Middle frontal gyrus (tissue), 1 donor: ENCODE measurements at regions not wholly inside any gene's neighbourhood (a gene's known extent, or its start where the extent isn't known, plus 50 kb on each side); places are given as distances from the start of the nearest gene placed in this dataset.
A peak's percentile ranks its signal among the peaks of the same experiment; 100 is the strongest.
"Not testable (repeated sequence)": the region's sequence is repeated elsewhere in the genome, so short reads cannot be mapped to it uniquely, and the experiment has no call there.

Source experiments
- DNase-seq: peaks from one replicate; pipeline ENCODE4 v3.0.0-alpha.2; 2015; ENCODE audit warnings: low spot score; ENCODE audit errors: extremely low spot score

DNA sequence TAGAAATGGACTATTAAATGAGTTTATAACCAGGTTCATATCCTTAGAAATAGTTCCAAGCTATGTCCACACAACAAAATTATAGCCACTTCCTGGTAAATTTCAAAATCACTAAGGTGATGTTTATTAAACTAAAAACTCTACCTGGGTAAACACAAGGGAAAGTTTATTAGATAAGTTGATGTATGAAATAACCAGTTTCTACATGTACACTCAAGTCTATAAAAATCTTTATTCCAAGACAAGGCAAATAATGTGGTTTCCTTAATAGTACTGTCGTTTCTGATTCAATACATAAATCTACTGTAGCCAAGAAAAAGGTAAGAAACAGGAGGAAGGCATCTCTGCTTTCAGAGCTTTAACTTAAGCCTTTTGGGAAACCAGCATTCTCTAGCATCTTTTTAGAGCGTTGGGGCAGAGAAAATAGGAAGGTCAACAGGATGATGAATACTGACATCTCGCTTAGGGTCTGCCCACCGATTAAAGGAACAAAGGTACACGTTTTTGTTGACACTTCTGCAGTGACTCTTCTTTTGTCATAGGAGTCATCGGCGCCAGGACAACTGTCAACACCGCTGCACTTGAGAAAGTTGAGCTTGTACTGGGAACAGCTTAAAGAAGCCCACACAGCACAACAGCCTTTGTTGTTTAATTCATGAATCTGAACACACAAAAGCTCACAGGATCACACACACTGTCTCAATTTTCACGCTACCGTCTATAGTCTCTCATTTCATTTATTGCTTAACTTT is 513.6 kb downstream of the SLCO4C1 start:
- no peak for DNase-seq

DNA sequence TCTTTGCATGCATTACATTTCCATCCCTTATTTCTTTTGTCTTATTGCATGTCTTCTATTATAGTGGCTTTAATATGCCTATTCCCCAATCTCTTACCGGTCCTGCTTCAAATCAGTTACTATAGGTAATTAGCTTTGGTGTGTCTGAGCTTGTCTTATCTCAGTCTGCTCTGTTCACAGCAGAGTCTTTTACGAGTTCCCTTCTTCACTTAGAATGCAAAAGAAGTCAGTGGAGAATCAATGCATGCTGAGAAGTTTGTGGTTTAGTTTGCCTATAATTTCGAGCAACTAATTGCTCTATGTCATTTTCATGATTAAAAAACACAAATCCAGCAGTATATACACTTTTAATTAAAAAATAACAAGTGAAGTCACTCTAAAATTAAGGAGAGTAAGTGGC is 545.0 kb downstream of the SLCO4C1 start:
- DNase-seq, result no peak

DNA sequence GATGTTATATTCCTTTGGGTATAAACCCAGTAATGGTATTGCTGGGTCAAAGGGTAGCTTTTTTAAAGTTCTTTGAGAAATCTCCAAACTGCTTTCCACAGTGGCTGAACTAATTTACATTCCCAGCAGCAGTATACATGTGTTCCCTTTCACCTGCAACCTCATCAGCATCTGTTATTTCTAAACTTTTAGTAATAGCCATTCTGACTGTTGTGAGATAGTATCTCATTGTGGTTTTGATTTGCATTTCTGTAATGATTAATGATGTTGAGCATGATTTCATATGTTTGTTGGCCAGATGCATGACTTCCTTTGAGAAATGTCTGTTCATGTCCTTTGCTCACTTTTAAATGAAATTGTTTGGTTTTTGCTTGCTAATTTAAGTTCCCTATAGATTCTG is 553.1 kb downstream of the SLCO4C1 start:
- not testable (repeated sequence) for DNase-seq

DNA sequence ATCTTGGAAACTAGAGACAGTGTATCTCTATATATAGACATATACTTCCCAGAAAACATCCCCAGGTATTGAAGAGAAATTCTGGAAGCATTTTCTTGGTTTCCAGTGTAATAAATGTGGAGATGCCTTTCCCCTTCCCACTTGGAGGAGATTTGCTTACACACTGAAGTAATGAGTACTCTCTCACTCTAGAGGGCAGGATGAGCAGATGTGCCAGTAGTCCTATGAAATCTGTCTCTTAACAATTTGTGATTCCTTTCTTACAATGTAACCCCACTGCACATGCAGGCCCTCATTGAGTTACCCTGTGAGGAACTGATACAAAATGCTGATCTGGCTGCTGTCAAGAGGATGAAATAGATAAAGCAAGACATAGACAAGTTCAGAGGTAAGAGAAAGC is 567.2 kb downstream of the SLCO4C1 start:
- DNase-seq, result no peak

DNA sequence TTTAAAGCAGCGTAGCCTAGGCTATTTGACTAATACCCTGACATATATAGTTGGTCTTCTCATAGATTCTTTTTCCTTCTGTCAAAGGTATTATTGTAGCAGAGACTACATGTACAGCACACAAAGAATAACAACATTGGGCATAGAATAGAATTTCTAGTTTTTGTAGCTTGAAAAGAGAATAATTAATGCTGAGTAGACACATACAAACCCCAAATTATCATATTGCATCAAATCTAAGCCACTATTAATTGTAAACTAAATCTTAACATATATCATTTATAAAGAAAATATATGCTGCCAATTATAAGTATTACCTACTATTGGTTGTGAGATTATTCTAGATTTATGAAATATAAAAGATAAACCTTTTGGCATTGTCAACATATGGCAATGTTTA is 574.5 kb downstream of the SLCO4C1 start:
- no peak for DNase-seq

DNA sequence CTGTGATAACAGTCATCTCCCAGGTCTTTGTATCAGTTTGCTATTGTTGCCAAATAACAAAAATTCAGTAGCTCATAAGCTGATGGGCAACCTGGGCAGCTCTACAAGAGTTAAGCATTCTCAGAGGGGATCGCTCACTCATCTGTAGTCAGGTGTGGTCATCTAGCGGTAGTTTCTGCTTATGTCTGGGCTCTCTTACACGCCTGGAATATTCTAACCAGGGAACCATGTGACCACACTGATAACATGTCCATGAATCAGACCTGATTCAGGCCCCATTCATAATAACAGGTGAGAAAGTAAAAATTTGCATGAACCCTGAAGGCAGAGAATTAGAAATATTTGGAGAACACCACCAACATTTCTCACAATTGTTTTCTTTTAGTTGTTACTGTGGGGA is 576.1 kb downstream of the SLCO4C1 start:
- DNase-seq, result no peak

DNA sequence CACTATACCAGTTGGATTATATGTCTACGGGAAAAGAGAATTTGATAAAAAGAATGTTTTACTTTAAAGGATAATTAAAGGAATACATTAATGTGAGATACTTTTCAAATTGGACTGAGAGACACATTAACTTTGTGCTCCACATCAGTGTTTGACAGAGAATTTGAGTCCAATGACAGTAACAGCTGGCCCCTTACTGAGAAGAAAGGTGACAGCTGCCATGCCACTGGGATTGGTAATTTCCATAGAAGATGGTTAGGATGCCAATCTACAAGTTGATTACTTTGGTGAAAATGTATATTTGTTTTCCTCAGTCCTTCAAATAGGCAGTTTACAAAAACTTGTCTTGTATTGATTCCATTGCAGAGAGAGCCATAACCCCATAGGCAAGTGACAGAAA is 578.4 kb downstream of the SLCO4C1 start:
- no peak for DNase-seq

DNA sequence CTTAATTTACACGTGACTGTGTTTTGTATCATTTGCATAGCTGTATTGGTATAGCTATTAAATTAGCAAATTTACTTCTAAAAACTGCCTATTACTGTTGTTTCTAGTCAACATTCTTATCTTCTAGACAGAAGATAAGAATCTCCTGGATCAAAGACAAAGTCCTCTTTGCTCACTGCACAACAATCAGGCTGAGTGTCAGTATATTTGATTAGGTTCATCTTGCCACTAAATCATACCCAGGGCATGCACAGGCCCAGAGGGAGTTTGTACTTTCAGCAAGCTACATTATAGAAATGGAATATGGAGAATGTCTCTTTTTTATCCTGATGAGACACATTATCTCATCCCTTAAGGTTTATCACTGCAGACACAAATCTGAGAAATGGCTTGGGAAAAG is 579.1 kb downstream of the SLCO4C1 start:
- no peak for DNase-seq

DNA sequence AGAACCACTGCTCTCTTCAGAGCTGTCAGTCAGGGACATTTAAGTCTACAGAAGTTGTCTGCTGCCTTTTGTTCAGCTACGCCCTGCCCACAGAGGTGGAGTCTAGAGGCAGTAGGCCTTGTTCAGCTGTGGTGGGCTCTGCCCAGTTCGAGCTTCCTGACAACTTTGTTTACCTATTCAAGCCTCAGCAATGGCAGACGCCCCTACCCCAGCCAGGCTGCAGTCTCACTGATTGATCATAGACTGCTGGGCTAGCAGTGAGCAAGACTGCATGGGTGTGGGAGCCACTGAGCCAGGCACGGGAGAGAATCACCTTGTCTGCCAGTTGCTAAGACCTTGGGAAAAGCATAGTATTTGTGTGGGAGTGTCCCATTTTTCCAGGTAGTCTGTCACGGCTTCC is 580.3 kb downstream of the SLCO4C1 start:
- DNase-seq, result not testable (repeated sequence)

DNA sequence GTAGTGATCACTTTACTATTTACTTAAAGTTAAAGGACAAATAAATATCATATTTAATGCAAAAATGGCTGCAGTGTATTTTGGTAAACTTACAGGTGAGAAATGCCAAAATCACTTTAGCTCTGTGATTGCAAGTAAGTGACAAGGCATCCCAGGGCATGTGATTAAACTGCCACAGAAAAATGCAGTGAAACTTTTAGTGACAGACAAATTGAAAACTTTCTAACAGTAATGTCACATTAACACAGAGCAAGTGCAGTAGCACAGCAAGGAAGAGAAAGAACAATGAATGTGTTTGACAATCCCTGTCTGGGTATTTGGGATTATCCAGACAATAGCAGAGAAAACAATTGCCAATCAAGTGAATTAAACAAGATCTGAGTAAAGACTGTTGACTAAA is 606.8 kb downstream of the SLCO4C1 start:
- no peak for DNase-seq

DNA sequence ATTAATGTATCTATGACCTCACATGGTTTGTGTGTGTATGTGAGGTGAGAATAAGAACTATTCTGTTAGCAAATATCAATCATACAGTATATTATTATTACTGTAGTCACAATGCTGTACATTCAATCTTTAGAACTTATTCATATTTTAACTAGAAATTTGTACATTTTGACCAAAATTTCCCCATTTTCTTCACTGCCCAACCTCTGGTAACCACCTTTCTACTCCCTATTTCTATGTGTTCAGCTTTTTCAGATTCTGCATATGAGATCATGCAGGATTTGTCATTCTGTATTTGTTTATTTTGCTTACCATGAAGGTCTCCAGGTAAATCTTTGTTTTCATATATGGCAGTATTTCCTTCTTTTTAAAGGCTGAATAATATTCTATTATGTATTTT is 607.9 kb downstream of the SLCO4C1 start:
- no peak for DNase-seq

DNA sequence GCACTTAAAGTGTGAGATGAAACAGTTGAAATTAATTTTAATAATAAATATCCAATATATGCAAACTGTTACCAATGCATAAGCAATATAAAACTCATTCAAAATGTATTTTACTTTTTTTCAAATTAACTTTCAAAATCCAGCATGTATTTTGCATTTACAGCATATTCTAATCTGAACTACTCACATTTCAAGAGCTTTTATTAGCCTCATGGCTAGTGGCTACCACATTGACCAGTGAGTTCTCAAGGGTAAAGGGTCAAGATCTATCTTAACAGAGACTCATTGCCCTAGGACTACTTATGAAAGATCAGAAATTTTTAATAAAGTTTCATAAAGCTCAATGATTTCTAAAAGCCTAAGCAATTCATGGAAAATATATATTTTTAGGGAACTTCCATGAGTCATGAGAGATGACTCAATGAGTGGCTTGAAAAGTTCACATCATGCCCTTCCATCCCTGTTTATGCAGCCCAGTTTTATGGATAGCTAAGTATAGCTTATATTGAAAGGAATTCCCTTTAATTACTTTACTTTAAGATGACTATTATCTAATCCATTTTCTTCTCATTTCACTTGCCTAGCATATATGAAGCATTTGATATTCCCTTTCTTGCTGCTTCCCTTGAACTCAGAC is 608.6 kb downstream of the SLCO4C1 start:
- DNase-seq, result no peak

DNA sequence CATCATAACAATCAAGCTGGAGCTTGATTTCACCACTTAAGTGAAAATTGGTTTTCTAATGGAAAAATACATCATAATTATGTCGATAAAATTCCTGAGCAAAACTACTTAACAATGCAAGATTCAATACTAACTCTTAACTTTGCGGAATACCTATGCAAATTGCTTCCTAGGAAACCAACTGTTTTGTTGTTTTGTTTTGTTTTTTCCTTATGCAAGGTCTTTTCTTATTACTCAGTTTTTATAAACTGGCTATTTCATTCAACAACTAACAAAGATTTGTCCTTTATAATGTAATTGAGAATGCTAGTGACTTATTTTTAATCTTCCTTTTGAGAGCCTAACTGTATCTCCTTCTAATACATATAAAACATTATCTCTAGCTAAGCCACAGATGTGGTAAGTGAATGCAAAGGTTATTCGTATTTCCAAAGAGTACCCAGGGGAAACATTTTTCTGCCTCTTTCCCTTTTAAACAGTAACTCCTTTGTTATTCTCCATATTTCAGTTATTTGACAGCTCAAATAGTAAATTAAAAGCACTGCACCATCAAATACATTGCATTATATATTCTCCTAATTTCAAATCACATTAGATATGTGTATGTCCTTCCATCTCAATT is 609.4 kb downstream of the SLCO4C1 start:
- DNase-seq, result no peak

DNA sequence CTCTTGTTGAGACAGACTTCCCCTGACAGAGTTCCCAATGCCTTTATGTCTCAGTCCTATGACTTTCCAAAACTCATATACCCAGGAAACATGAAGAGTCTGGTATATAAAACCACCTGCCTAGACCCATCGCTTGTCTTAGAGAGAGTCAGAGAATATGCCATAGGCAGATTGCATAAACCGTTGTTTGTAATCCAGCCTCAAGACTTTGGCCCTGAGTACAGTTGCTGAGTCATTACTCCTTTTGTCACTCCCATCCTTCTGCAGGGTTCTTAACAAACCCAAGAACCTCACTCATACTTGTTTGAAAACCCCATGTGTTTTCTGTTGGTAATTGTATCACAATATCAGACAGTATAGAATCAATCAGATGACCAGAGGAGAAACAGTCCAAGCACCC is 616.3 kb downstream of the SLCO4C1 start:
- no peak for DNase-seq

DNA sequence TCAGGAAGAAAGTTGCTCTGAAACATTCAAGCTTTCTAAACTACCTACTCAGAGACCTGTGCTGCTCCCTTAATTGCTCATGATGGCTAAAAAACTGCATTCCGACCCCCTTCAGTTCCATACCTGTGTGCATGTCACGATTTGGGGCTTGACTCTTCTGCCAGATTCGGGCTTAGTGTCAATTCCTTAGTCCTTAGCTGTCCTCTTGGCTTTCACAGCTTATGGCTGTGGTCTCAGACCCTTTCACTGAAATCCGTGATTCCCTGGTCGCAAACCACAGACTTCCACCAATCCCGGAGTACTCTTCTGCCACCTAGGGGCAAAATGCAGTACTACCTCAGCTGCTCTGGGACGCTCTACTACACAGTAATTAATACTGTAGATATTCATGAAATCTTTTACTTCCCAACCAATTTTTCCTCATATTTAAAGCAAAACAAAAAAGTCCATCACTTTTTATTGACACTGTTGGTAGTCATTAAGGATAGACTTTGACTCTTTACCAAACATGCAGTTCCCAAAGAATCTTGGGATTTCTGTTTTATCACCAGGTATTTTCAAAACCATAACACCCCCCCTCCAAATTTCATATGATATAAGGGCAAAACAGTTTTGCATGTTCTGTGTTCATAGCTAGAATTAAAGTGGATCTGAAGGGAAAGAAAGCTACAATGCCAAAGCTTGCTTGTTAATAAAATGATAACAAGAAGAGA is 617.4 kb downstream of the SLCO4C1 start:
- DNase-seq, result peak; percentile 37

DNA sequence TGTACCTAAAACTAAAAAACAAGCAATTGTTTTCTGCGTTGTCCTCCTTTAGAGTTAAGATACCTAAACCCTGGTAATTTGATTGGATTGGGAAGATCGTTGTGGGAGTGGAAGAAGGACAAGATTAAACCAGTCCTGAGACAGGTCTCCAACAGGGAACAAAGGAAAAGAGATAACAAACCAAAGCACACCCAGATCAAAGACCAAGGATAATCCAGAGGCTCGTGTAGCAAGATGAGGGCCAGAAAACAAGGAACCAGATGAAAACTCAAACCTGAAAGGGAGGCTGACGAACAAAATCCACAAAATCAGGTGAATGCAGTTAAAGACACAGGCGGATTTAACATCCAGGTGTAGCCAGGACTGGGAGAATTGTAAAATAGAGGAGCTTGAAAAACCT is 618.1 kb downstream of the SLCO4C1 start:
- no peak for DNase-seq

DNA sequence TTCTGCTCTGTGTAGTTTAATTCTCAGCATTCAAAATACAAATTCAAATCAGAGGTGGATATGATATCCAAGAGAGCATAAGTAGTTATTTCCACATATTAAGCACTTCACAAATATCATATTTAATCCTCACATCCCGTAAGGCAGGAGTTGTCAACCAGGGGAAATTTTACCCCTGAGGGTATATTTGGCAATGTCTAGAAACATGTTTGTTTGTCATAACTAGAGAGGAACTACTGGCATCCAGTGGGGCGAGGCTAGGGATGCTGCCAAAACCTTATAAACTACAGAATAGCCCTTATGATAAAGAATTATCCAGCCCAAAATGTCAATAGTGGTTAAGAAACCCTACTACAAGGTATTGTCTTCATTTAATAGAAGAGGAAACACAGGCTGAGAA is 619.4 kb downstream of the SLCO4C1 start:
- DNase-seq, result no peak

DNA sequence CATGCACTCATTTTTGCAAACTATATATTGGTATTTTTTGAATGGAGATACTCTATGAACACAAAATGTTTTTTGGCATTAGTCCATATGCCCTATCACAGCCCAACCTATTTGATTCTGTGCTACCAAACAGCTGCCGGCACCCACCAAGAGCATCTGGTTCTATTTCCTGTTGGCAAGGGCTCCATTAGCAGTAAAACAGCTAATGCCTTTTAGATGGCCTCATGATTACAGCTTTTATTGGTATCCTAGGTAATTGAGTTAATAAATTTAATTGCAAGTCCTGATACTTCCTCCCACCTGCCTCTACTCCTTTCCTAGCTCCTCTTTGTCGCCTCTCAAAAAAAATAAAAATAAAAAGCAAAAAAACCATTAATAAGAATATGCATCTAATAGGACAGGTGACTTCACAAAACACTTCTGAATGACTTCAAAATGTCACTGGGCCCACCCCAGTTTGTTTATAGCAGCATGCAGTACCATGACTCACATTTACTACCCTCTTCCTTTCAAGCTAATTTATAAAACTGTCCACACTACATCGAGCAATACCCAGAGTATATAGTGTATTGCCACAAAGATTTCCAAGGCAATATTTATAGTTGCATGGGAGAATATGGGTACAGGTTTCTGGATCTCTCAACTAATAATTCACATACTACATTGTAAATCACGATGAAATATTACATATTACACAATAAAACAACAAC is 620.4 kb downstream of the SLCO4C1 start:
- no peak for DNase-seq

DNA sequence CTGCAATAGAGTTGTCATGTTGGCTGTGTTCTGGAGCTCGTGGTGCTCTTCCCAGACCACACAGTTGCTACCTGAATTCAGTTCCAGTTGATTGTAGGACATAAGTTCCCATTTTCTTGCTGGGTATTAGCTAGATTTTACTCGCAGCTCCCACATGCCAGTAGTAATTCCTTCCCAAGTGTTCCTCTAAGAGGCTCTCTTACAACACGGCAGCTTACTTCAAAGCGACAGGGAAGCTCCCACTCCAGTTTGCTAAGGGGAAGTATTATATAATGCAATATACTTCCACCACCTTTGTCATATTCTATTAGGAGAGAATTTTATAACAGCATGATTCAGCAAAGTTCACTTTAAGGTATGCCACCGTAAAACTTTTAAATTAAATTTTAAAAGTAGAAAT is 623.0 kb downstream of the SLCO4C1 start:
- DNase-seq, result no peak

DNA sequence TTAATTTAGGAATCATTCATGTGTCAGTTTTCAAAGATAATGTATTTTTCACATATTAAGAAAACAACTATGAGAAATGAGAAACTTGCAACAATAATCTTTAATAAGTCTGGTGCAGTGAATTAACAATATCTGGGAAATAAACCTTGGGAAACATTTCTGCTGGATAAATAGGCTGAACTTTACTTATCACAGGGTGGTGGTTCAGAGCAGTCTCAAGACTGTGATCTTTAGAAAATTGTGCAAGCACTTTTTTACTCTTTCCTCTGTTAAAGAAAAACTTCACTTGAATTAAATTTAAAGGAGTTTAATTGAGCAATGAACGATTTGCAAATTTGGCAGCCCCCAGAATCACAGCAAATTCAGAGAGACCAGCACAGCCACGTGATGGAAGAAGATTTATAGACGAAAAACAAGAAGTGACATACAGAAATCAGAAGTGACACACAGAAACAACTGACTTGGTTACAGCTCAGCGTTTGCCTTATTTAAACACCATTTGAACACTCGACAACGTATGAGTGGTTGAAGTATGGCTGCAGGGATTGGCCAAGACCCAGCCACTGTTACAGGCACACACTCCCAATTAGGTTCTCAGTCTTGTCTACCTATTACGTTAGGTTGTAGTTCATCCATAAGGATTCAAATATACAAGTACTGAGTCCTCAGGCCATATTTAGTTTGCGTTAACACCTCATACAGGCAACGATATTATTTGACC is 631.9 kb downstream of the SLCO4C1 start:
- no peak for DNase-seq

DNA sequence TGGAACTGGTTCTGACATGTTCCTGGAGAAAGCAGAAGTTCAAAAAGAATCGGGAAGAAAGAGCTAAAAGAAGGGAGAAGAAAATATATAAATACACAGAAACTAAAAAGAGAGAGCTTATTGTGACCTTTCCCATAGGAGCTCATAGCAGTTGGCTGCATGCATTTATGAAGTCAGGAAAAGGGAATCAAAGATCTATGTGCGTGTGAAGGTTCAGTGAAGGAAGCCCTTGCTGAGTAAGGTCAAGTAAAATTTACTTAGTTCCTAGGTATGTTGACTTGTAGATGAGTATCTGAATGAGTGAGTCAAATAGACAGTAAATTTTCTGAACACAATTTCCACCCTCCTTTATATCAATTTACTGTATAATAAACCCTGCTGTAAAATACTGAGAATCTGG is 632.5 kb downstream of the SLCO4C1 start:
- no peak for DNase-seq
